ENCODE measurements at regions not wholly inside any gene's neighbourhood (a gene's known extent, or its start where the extent isn't known, plus 50 kb on each side); places are given as distances from the start of the nearest gene placed in this dataset.

- no peak for TF ChIP-seq CTCF (IDR thresholded peaks at IDR 0.05)
- TF ChIP-seq POLR2A (IDR thresholded peaks at IDR 0.05), result no peak
Measured at GRCh38 chrX:131843987-131844386, 179.1 kb upstream of the STK26 start.
